ENCODE measurements at regions not wholly inside any gene's neighbourhood (a gene's known extent, or its start where the extent isn't known, plus 50 kb on each side); places are given as distances from the start of the nearest gene placed in this dataset.

DNA sequence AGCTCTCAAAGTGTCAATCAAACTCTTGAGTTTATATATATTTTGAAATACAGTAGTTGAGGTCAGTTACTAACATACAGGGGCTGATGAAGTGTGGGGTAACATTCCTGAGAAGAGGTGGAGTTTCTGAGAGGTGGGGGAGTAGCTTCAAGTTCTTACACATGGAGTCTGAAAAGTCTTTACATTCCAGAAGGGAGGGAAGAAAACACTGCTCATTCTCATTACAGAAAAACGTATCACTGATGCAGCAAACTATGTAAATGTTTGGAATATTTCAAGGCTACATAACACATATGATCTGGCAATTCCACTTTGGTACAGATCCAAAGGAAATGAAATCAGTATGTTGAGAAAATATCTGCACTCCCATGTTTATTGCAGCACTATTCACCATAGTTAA is 1065.8 kb upstream of the B3GALT2 start:
- TF ChIP-seq POLR2A (IDR thresholded peaks at IDR 0.05) (no peak), EP300 (IDR thresholded peaks at IDR 0.05) (no peak)
- TF ChIP-seq, protein P1, sequence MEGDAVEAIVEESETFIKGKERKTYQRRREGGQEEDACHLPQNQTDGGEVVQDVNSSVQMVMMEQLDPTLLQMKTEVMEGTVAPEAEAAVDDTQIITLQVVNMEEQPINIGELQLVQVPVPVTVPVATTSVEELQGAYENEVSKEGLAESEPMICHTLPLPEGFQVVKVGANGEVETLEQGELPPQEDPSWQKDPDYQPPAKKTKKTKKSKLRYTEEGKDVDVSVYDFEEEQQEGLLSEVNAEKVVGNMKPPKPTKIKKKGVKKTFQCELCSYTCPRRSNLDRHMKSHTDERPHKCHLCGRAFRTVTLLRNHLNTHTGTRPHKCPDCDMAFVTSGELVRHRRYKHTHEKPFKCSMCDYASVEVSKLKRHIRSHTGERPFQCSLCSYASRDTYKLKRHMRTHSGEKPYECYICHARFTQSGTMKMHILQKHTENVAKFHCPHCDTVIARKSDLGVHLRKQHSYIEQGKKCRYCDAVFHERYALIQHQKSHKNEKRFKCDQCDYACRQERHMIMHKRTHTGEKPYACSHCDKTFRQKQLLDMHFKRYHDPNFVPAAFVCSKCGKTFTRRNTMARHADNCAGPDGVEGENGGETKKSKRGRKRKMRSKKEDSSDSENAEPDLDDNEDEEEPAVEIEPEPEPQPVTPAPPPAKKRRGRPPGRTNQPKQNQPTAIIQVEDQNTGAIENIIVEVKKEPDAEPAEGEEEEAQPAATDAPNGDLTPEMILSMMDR (IDR thresholded peaks at IDR 0.05), result no peak
